RPMI8226 (cell line): ENCODE measurements at regions not wholly inside any gene's neighbourhood (a gene's known extent, or its start where the extent isn't known, plus 50 kb on each side); places are given as distances from the start of the nearest gene placed in this dataset.

Source experiments
- DNase-seq: peaks from one replicate; pipeline ENCODE4 v3.0.0-alpha.2; 2015

DNA sequence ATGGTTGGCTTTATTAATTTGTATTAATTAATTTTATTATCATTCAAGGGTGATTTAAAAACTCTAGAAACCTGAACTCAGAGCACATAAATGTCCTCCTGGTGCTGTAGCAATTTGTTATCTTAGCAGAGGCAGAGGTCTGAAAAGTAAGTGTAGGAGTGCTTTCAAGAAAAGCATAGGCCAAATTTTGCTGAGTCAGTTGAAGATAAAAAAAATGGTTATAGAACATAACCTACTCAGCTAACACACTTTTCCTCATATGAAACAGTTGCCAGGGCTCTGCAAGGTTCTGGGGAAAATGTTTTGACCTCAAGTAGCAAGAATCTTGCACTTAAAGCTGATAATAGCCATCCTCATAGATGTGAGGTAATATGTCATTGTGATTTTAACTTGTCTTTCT is 53.5 kb upstream of the CHODL start:
- DNase-seq: peak; percentile 6

DNA sequence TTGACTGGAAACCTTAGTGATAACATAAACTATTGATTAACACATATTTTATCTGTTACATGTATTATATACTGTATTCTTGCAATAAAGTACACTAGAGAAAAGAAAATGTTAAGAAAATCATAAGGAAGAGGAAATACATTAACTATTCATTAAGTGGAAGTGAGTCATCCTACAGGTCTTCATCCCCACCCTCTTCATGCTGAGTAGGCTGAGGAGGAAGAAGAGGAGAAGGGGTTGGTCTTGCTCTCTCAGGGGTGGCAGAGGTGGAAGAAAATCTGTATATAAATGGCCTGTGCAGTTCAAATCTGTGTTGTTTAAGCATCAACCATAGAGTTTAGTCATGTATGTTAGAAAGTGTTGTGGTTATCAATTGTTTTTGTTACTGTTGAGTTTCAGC is 66.1 kb upstream of the CHODL start:
- DNase-seq: no peak

DNA sequence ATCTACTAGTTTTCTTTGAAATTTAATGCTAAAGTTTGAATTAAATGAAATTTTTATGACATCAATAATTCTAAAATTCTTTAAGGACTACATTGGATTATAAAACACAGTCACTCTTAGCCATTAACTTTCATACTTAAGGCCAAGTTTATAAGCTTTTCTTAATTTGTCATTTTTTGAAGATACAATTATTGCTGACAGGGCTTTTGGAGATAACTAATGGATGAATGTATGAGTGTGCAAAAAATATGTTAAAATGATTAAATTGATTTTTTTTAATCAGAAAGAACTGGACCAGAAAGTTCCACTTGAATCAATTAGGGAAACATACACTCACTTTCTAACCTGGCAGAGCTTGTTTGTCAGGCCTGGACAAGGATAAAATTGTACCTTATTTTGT is 70.3 kb upstream of the CHODL start:
- no peak for DNase-seq

DNA sequence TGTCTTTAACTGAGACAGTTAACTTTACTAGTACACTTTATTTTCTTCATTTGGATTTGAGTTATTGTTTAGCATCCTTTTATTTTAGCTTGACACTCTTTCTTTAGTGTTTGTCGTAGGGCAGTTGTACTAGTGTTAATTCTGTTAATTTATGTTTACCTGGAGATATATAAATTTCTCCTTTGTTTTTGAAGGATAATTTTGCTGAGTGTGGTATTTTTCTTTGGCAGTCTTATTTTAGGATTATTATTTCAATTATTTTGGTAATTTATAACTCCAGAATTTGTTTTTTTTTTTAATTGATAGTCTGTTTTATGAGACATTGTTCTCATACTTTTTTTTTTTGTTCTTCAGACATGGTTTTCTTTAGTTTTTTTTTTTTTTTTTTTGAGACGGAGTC is 73.8 kb upstream of the CHODL start:
- DNase-seq: no peak

DNA sequence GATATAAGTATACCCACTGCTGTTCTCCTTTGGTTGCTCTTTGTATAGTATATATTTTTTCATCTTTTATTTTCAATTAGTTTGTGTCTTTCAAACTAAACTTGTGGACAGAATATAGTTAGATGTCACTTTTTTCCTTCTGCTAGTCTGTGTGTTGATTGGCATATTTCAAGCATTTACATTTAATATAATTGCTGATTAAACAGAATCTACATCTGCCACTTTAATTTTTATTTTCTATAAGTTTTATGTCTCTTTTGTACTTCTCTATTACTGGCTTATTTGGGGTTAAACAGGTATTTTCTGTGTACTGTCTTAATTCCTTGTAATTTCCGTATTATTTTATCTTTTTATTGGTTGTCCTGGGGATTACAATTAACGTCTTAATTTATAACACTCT is 74.4 kb upstream of the CHODL start:
- DNase-seq: no peak

DNA sequence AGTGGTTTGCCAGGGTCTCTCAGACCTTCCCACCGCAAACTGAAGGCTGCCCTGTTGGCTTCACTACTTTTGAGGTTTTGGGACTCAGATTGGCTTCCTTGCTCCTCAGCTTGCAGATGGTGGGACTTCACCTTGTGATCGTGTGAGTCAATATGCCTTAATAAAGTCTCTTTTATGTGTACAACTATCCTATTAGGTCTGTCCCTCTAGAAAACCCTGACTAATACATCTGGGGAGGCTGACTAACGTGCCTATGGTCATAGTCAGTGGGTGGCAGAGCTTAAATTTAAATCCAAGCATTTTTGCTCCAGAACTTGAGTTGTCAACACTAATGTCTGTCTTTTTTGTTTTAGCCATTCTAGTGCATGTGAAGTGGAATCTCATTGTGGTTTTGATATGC is 76.5 kb upstream of the CHODL start:
- DNase-seq: no peak

DNA sequence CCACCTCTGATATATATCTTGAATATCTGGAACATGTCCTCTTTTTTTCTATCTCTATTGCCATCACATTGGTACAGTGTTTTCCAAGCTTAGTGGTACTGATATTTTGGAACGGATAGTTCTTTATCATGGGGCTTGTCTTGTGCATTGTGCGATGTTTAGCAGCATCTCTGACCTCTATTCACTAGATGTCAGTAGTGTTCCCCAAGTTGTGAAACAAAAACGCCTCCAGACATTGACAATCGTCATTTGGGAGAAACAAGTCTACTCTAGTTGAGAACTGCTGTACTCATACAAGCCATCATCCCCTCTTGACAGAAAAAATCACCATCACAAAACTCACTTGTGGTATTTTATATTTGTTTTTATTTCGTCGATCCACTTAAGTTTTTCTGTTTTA is 79.7 kb upstream of the CHODL start:
- DNase-seq: peak; percentile 53

DNA sequence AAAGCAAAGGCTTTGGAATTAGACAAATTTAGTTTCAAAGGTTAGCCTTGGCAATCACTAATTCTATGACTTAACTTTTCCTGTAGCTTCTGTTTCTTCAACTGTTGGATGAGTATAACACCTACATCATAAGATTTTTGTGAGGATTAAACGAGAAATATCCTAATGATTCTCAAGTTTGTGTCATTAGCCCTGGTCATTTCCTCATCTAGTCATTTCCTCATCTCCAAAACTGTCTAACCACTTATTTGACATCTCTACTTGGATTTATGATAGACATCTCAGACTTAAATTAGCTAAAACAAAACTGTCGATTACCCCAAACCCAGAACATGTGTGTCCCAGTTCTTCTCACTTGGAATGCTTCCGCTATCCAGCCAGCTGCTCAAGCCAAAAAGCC is 80.2 kb upstream of the CHODL start:
- no peak for DNase-seq

DNA sequence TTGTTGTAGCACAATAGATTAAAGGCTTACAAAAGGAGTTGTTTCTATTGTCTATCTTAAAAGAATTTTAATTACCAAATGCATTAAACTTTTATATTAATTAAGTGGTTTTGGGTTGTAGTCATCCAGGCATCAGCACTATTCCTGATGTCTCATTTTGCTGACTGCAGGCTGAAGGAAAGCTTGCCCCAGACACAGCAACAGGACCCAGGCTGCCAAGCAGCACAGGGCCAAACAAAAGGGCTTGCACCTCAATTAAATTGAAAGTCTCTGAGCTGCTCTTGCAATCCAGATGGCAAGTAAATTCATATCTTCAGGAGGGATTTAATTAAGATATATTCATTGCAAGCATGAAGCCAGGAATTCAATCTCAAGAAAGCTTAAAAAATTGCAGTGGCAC is 80.7 kb upstream of the CHODL start:
- no peak for DNase-seq

DNA sequence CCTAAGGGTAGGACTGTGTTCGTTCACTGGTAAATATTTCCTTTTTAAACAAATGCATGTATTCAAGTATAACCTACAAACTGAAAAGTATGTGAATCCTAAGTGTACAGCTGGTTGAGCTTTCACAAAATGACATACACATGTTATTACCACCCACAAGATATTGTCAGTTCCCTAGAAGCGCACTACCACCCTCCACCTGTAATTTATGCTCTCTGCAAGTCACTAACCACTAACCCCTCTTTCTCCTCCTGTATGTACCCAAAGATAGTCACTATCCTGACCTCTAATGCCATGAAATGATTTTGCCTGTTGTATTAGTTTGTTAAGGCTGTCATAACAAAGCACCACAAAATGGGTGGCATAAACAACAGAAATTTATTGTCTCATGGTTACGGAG is 82.8 kb upstream of the CHODL start:
- no peak for DNase-seq

DNA sequence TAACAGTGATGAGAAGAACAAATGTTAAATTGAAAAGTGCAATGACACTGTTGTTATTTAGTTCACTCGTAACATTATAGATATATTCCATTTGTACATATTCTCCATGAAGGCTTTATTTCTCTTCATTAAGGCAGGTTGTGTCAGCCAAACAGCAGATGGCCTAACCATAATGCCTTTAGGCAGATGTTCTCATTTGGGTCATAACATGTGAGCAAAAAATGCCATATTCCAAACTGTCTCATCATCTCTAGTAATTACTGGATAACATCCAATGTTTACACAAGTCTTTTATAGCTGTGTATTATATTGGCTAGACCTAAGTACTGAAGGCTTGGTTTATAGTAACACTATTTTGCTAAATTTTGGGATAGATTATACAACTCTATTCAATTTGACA is 87.2 kb upstream of the CHODL start:
- DNase-seq: no peak

DNA sequence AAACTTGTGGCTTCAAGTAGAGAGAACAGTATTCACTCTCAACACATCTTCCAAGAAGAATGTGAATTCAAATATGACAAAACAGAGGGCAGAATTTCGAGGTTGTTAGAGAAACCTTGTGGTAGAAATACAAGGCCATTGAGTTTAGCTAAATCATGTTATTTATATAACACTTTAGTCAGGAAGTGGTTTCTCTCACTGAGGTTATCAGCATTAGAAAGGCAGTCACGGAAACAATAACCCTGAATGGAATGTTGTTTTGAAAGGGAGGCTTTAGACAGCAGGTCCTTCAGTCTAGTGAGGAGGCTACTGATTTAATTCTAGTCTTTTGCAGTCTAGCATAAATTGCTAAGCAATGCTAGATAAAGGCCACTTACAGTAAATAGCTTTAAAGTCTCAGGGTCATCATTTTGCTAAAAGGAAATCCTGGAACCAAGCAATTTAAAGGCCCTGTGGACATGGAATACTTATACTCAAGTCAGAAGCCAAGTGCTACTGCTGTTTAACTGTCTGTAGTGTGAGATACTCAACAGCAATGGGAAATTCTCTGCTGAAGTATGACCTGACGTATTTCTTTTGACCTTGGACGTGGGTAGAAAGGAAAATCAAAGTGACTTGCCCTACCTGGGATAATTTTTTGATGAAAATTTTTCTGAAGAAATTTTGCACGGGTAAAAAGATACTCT is 89.0 kb upstream of the CHODL start:
- DNase-seq: peak; percentile 59

DNA sequence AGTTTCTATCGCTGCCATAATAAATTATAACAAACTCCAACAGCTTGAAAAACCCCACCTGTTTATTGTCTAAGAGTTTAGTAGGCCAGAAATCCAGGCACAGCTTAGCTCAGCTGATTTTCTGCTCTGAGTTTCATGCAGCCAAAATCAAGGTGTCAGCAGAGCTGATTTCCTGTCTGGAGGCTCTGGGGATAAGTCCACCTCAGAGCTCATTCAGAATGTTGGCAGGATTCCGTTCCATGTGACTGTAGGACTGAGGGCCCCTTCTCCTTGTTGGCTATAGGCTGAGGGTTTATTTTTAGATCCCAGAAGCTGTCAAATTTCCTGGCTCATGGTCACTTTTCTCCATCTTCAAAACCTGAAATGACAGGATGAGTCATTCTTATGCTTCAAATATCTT is 91.6 kb upstream of the CHODL start:
- DNase-seq: peak; percentile 92

DNA sequence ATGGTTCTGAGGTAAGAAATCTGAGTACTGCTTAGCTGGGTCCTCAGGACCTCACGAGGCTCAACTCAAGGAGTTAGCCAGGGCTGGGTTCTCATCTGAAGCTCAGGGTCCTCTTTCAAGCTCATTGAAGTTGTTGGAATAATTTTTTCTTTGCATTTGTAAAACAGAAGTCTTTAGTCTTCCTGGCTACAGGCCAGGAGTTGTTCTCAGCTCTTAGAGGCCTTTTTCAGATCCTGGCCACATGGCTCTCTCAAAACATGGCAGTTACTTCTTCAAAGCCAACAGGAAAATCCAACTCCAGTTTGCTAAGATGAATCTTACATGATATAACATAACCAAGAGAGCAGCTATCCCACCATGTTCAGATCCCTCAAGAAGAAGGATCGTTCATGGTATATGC is 92.3 kb upstream of the CHODL start:
- DNase-seq: peak; percentile 66

DNA sequence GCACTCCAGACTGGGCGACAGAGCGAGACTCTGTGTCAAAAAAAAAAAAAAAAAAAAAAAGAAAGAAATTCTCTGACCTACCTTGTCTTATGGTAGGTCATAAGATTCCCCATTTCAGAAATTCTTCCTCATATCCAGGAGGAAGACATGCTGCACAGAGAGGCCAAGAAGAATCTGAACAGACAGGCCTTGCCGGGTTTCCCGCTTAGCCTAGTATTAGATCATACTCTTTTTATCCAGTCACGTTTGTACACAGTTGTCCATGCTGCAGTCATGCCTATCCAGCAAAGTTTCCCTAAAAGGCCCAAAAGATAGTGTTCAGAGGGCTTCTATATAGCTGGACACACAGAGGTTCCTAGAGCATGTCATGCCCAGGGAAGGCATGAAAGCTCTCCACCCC is 93.6 kb upstream of the CHODL start:
- DNase-seq: no peak

DNA sequence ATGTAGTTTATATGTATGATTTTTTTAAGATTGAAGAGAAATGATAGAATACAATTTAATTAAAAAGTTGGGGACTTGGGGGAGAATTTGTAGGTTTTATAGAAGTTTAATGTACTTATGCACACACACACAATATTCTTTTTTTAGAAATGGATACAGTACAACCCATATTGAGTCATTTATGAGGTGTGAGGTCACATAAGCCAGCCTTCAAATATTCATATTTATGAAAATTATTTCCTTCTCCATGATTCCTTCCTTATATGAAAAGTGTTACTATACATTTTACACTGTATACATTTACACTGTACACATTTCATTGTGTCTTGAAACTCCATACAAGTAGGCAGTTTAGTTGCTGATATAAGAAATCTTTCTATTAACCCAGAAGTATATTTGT is 96.2 kb upstream of the CHODL start:
- DNase-seq: no peak

DNA sequence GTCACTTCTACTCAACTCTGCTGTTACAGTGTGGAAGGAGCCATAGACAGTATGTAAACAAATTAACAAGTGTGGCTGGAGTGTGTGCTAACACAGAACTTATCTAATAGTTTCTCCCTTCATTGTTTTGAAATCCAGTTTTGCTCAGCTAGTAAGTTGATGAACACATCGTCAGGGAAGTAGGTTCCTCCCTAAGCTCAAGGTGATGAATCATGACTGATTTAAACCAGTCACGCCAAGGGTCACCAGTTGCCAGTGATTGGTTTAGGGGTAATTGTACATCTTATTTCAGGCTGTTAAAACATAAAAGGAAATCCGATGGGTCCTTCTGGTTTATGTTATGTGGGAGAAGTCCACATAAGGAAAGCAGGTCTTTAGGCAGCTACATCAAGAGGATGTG is 97.0 kb upstream of the CHODL start:
- DNase-seq: no peak

DNA sequence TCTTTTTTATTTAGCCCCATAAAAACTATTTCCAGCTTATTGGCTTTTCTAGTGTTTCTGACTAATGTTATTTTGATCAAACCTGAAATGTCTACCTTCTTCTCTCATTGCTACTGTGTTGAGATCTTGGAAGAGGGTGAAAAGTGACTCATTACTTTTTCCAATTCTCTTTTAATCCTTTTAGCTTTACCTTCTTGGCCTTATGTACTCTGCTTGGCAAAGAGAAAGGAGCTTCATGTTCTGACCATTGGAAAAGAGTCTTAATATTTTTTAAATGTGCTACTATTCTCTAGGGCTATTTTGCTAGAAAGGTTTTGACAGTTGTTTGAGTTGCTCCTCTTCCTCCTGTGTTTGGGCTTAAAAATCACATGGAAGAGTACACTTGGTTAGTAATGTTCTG is 97.8 kb upstream of the CHODL start:
- DNase-seq: no peak

DNA sequence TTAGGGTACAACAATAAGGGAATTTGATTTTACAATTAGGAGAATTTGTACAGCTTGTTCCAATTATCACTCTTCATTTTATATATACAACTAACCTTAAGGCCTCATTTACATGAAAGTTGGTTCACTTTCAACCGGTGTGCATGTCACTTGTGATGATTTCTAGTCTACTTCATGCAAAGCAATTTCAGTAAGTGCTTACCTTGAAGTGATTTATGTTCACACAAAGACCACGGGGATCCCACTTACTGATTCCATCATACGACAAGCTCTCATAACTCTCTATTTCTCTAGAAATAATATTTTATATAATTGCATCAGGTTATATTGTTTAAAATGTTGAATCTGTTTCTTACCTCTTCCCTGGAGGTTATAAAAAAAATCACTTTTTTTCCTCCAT is 100.3 kb upstream of the CHODL start:
- no peak for DNase-seq

DNA sequence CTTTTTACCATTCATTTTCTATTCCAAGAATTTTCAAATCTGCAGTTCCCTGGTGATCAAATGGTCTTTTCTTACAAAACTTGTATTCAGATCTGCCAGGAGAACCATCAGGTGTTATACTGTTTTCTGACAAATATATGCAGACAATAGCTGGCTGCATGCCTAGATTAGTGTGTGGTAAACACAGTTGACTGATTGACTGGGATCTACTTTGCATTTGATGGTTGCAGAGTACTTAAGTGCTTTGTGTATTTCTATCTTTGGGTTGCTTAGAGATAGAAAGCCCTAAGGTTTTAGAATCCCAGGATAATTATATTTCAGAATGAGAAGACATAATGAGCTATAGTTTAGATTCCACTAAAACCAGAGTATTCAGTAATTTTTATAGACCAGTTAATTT is 102.0 kb upstream of the CHODL start:
- DNase-seq: peak; percentile 38

DNA sequence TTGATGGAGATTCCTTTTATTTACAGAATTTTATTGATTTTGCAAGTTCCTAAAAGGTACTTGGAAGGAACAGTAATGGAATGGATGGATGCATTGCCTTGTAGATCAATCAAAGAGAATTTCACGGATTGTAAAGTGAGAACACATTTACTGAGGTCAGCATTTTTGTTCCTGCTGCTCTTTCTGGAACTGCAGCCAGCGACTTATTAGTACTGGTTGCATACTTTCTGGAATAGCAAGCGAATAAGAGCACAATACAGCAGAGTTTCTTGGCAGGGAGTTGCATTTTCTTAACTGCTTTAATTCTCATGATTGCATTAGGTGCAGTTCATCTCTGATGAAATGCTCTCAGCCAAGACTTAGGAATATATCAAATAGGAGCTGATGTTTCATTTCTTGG is 106.1 kb upstream of the CHODL start:
- DNase-seq: no peak

DNA sequence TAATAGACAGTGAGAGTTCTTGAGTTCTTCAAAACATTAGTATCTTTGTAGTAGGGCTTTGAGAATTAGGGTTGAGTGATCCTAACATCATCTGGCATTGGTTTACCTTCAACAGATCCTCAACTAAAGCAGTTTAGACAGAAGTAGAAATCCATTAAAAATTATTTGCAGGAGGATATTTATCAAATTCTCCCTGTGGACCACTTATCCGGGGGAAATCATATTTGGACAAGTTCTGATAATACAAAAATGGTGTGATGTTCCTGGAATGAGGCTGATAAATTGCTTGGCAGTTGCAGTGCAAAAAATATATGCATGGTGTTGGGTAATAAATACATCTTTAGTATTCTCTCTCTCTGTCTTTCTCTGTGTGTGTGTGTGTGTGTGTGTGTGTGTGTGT is 115.1 kb upstream of the CHODL start:
- no peak for DNase-seq

DNA sequence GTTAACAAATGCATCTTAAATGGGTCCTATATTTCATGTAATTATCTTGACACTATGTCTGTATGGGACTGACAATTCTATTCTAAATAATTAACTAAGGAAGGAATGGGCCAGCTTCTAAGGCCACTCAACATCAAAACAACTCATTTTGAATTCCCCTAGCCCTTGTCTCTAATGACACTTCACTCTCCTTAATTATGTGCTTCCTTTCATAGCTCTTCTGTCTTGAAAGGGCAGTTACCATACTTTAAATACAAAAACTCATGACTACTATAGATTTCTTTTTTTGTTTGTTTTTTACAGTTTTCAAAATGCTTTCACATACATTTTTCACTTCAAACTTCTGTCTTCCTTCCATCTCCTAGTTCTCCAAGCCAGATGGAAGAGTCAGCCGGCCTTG is 126.1 kb upstream of the CHODL start:
- DNase-seq: no peak

DNA sequence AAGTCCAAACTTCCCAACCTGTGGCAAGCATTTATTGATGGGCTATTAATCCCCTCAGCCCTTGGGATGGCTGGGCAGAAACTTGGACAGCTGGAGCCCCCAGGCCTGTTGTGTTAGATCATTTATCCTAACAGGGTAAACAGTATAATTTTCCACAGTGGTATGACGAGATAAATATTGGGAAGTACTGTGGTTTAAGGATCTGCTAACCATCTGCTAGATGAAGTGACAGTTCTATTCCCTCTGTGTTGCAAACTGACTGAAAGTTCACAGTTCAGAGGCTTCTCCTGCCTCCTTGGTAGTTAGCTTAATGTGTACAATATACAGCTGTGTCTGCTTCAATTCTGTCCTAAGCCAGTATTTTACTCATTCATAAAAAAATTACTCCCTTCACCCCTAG is 127.5 kb upstream of the CHODL start:
- DNase-seq: no peak

DNA sequence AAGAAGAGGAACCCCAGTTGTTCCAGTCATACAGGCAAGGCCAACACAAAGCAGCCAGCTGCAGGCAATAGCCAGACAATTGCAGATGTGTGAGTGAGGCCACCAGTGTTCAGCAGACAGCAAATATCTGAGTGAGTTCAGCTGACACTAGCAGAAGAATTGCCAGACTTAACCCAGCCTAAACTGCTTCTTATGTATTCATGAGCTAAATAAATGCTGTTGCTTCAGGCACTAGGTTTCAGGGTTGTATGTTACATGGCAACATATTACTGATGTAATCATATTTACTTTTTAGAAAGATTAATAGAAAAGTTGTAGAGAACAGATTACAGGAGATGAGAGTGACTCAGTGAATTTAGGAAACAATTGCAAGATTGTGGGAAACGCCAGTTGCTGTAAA is 129.8 kb upstream of the CHODL start:
- no peak for DNase-seq

DNA sequence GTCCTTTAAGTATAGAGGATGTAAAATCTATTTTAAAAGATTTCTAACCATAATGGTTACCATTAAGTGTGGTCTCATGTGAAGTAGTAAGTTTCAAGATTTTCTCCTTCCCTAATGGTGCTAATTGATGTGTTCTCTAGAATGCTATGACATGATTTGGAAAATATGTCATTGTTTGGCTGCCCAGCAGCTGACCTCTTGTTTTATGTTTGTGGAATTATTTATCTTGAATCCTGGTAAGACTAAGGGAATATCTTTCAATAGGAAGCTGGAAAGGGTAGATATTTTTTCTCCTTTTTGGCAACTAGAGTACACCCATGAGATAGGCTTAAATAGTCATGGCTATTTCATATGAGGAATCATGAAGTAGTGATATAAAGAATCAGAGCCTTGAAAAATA is 139.8 kb upstream of the CHODL start:
- no peak for DNase-seq
